C4-2B (cell line): ENCODE measurements at regions not wholly inside any gene's neighbourhood (a gene's known extent, or its start where the extent isn't known, plus 50 kb on each side); places are given as distances from the start of the nearest gene placed in this dataset.
"Not testable (repeated sequence)": the region's sequence is repeated elsewhere in the genome, so short reads cannot be mapped to it uniquely, and the experiment has no call there.

Experiments used
- ZFX ChIP-seq: fragments of 450-650 bp; IDR thresholded peaks from 2 replicates; pipeline ENCODE4 v1.6.1; 2017
- TF ChIP-seq, protein P1 (sequence below): fragments of 450-650 bp; conservative IDR thresholded peaks from 2 replicates; pipeline ENCODE4 v1.5.1; 2017; ENCODE audit warnings: mild to moderate bottlenecking

DNA sequence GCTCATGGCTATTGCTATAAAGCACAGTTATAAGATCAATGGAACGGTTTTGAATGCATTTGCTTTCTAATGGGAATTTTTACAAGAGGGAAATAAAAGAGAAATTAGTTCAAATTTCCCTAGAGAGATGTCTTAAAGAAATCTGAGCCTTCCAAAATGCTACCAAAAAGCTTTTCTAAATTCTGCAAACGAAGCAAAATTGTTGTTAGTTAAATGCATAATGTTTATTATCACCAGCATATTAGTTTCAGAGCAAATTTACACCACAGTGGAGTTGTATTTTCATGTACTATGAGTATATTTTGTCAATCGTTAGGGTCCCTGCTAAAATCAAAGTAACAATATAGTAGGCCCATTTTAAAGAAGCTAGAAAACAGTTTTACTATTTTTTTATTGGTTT, 67.4 kb upstream of the KIF2A start:
- TF ChIP-seq, protein P1, sequence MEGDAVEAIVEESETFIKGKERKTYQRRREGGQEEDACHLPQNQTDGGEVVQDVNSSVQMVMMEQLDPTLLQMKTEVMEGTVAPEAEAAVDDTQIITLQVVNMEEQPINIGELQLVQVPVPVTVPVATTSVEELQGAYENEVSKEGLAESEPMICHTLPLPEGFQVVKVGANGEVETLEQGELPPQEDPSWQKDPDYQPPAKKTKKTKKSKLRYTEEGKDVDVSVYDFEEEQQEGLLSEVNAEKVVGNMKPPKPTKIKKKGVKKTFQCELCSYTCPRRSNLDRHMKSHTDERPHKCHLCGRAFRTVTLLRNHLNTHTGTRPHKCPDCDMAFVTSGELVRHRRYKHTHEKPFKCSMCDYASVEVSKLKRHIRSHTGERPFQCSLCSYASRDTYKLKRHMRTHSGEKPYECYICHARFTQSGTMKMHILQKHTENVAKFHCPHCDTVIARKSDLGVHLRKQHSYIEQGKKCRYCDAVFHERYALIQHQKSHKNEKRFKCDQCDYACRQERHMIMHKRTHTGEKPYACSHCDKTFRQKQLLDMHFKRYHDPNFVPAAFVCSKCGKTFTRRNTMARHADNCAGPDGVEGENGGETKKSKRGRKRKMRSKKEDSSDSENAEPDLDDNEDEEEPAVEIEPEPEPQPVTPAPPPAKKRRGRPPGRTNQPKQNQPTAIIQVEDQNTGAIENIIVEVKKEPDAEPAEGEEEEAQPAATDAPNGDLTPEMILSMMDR, result not testable (repeated sequence)
- TF ChIP-seq ZFX, result not testable (repeated sequence)
